GM20000 (cell line): ENCODE measurements at regions not wholly inside any gene's neighbourhood (a gene's known extent, or its start where the extent isn't known, plus 50 kb on each side); places are given as distances from the start of the nearest gene placed in this dataset.

ENCODE experiments used
- DNase-seq: peaks from one replicate; pipeline ENCODE4 v3.0.0; 2012; ENCODE audit warnings: low spot score
- TF ChIP-seq, protein P1 (sequence below): IDR thresholded peaks from 2 replicates; pipeline ENCODE4 v1.5.1; 2012; ENCODE audit warnings: mild to moderate bottlenecking, control low read depth; ENCODE audit errors: extremely low read depth, missing control alignments

DNA sequence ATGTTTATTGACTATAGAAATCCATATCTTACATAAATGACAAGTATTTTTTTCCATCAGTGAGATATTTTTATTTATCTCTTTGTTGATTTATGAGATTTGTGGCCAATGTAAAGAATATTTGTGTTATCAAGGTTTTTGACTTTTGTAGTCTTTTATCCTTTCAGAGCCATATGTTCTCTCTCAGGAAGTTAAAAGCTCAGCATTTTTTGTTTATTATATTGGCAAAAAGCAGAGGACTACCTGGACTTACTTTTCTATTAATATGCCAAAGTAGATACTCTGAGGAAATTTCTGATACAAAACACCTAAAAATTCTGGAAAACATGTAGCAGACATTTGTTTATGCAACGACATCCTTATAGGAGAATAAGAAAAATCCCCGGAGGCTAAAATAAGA, 490.3 kb downstream of the SLC6A15 start:
- no peak for DNase-seq
- TF ChIP-seq, protein P1, sequence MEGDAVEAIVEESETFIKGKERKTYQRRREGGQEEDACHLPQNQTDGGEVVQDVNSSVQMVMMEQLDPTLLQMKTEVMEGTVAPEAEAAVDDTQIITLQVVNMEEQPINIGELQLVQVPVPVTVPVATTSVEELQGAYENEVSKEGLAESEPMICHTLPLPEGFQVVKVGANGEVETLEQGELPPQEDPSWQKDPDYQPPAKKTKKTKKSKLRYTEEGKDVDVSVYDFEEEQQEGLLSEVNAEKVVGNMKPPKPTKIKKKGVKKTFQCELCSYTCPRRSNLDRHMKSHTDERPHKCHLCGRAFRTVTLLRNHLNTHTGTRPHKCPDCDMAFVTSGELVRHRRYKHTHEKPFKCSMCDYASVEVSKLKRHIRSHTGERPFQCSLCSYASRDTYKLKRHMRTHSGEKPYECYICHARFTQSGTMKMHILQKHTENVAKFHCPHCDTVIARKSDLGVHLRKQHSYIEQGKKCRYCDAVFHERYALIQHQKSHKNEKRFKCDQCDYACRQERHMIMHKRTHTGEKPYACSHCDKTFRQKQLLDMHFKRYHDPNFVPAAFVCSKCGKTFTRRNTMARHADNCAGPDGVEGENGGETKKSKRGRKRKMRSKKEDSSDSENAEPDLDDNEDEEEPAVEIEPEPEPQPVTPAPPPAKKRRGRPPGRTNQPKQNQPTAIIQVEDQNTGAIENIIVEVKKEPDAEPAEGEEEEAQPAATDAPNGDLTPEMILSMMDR = no peak

DNA sequence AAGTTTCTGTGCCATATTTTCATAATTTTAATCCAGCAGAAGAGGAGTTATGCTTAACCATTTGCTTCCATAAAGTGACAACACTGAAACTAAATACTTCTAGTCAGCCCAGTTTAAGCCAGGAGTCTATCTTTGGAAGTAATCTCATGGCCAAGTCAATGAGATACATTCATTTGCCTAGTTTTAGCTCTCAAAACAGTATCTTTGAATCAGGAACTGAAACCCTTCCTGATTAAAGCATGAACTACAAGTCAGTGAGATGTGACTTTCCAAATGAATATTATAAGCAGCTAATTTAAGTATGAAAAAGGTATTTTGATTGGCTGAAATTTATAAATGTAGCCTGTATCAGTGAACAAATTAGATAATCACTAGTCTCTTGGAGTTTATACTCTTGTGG, 491.5 kb downstream of the SLC6A15 start:
- no peak for DNase-seq
- TF ChIP-seq, protein P1 = no peak

DNA sequence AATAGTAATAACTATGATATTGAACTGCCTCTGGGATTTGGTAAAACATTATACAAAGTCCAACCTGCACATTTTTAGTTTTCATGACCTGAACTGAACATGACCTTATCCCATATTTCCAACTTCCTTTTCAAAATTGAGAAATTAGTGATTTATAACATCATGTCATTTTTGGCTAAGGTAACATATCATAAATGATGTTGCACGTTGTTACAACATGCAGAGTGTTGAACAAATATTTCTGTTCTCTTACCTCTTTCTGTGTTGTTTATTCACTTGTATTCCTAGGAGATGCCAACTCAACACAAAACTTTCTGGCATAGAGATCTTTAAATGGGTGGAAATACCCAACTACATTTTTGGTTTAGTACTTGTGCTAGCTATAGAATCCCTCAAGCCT, 496.0 kb downstream of the SLC6A15 start:
- TF ChIP-seq, protein P1 = no peak
- no peak for DNase-seq

DNA sequence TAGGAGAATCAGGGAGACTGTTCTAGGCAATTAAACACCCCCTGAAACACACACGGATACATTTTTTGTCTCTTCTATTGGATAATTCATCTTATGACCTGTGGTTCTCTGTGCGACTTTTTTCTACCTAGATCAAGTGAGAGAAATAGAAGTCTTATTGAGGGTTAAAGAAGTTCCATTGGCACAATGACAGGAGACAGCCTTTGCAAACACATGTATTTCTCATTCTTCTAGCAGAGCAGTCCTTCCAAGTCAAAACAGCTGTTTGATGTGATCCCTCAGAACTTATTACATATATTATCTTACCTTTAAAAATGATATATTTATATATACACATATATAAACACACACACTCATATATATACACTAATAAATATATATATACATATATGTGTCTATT, 496.7 kb downstream of the SLC6A15 start:
- TF ChIP-seq, protein P1 = no peak
- DNase-seq = no peak

DNA sequence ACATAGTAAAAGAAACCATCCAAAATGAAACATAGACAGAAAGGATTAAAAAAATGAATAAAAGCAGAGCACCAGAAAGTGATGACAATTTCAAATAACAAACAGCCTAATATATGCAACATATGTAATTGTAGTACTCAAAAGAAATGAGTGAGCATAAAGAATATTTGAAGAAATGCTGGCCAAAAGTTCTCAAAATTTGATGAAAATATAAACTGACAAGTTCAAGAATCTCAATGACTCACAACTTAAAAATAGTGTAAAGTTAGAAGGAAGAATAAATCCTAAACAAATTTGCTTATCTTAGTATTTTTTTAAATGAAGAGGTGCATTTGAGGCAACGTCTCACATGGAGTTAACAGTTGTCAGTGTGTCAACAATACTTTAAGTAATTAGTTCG, 498.9 kb downstream of the SLC6A15 start:
- TF ChIP-seq, protein P1 = no peak
- no peak for DNase-seq

DNA sequence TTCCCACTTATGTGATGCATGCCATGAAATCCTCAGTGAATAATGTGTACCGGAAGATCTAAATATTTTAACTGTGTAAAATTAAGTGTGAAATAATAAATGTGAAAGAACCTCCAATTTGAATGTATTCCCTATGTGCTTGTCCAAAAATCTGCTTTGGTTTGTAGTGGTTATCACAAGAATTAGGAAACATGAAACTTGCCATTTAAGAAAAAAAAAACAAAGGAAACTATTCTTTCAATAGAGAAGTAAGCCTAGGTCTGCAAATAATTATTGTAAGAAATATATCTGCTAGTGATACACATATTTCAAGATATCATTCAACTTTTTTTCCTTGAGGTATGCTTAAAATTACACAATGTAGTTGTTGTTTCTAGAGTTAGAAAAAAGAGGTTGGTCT, 500.4 kb downstream of the SLC6A15 start:
- TF ChIP-seq, protein P1 = no peak
- DNase-seq = no peak

DNA sequence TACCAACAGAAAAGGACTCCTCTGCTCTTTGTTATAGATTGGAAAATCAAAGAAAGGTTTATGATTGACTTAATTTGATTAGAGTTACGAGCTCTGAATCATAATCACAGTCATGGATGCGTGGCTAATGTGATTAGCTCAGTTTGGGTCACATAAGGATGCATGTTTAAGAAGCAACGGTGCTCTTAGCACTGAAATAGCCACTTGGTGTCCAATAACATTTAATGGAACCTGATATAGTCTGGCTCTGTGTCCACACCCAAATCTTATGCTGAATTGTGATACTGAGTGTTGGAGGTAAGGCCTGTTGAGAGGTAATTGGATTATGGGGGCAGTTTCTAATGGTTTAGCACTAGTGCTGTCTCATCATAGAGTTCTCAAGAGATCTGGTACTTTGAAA, 501.6 kb downstream of the SLC6A15 start:
- DNase-seq = no peak
- TF ChIP-seq, protein P1 = no peak
